Astrocyte (in vitro differentiated cells and primary cell): ENCODE measurements at regions not wholly inside any gene's neighbourhood (a gene's known extent, or its start where the extent isn't known, plus 50 kb on each side); places are given as distances from the start of the nearest gene placed in this dataset.
"Not testable (repeated sequence)": the region's sequence is repeated elsewhere in the genome, so short reads cannot be mapped to it uniquely, and the experiment has no call there.

Experiments used
- DNase-seq: peaks from one replicate; pipeline ENCODE4 v3.0.0-alpha.2; 2010; ENCODE audit warnings: low read depth
- FAIRE-seq: peaks from 2 replicates; lab custom pipeline; 2011; peaks lifted over from hg19 to GRCh38; lab: Jason Lieb, UNC
- H2AFZ ChIP-seq: 2 replicates; pipeline ENCODE4 v1.6.0; 2012; ENCODE audit warnings: low read depth, low read length, inconsistent platforms
- H3K27ac ChIP-seq: 2 replicates; pipeline ENCODE4 v1.5.1; 2011; ENCODE audit warnings: low read depth, low read length, inconsistent platforms
- H3K27me3 ChIP-seq: 2 replicates; pipeline ENCODE4 v1.6.0; 2011; ENCODE audit warnings: low read length, inconsistent platforms; ENCODE audit not compliant: insufficient read depth
- H3K36me3 ChIP-seq: 2 replicates; pipeline ENCODE4 v1.5.1; 2011; ENCODE audit warnings: low read length, inconsistent platforms; ENCODE audit not compliant: insufficient read depth
- H3K4me1 ChIP-seq: 2 replicates; pipeline ENCODE4 v1.5.1; 2011; ENCODE audit warnings: low read length, inconsistent platforms; ENCODE audit not compliant: insufficient read depth
- H3K4me2 ChIP-seq: 2 replicates; pipeline ENCODE4 v1.6.0; 2012; ENCODE audit warnings: low read length, inconsistent platforms
- H3K4me3 ChIP-seq: 2 replicates; pipeline ENCODE4 v1.5.1; 2011; ENCODE audit warnings: low read depth, mild to moderate bottlenecking, low read length, inconsistent platforms; ENCODE audit not compliant: insufficient read depth
- H3K79me2 ChIP-seq: 2 replicates; pipeline ENCODE4 v1.6.0; 2012; ENCODE audit warnings: mild to moderate bottlenecking, low read length, inconsistent platforms; ENCODE audit not compliant: insufficient read depth
- H3K9ac ChIP-seq: 2 replicates; pipeline ENCODE4 v1.6.0; 2012; ENCODE audit warnings: mild to moderate bottlenecking, low read length, inconsistent platforms
- H3K9me3 ChIP-seq: 2 replicates; pipeline ENCODE4 v1.5.1; 2012; ENCODE audit warnings: low read depth, mild to moderate bottlenecking, low read length, inconsistent platforms; ENCODE audit not compliant: insufficient read depth
- H4K20me1 ChIP-seq: 2 replicates; pipeline ENCODE4 v1.6.0; 2012; ENCODE audit warnings: low read length, inconsistent platforms; ENCODE audit not compliant: insufficient read depth
- H3K27ac Mint-ChIP-seq: one replicate; pipeline ENCODE4 v1.8.0; 2021; ENCODE audit warnings: mild to moderate bottlenecking, mixed read lengths; ENCODE audit not compliant: unreplicated experiment
- H3K27me3 Mint-ChIP-seq: one replicate; pipeline ENCODE4 v1.8.0; 2021; ENCODE audit warnings: low read depth, mixed read lengths; ENCODE audit not compliant: unreplicated experiment
- H3K36me3 Mint-ChIP-seq: one replicate; pipeline ENCODE4 v1.8.0; 2021; ENCODE audit warnings: low read depth, mixed read lengths; ENCODE audit not compliant: unreplicated experiment
- H3K4me1 Mint-ChIP-seq: one replicate; pipeline ENCODE4 v1.8.0; 2021; ENCODE audit warnings: low read depth, mixed read lengths; ENCODE audit not compliant: unreplicated experiment
- H3K4me3 Mint-ChIP-seq: one replicate; pipeline ENCODE4 v1.8.0; 2021; ENCODE audit warnings: mild to moderate bottlenecking, moderate library complexity, mixed read lengths; ENCODE audit not compliant: unreplicated experiment
- H3K9me3 Mint-ChIP-seq: one replicate; pipeline ENCODE4 v1.8.0; 2021; ENCODE audit warnings: mild to moderate bottlenecking, mixed read lengths; ENCODE audit not compliant: unreplicated experiment
- EZH2 ChIP-seq: IDR thresholded peaks from 2 replicates; pipeline ENCODE4 v1.6.1; 2012; ENCODE audit warnings: mild to moderate bottlenecking, low read length, inconsistent platforms; ENCODE audit not compliant: insufficient read depth
- TF ChIP-seq, protein P1 (sequence below): IDR thresholded peaks from 2 replicates; pipeline ENCODE4 v1.5.1; 2011; ENCODE audit warnings: low read depth, mild to moderate bottlenecking, inconsistent platforms, low read length, moderate library complexity; ENCODE audit not compliant: insufficient read depth

DNA sequence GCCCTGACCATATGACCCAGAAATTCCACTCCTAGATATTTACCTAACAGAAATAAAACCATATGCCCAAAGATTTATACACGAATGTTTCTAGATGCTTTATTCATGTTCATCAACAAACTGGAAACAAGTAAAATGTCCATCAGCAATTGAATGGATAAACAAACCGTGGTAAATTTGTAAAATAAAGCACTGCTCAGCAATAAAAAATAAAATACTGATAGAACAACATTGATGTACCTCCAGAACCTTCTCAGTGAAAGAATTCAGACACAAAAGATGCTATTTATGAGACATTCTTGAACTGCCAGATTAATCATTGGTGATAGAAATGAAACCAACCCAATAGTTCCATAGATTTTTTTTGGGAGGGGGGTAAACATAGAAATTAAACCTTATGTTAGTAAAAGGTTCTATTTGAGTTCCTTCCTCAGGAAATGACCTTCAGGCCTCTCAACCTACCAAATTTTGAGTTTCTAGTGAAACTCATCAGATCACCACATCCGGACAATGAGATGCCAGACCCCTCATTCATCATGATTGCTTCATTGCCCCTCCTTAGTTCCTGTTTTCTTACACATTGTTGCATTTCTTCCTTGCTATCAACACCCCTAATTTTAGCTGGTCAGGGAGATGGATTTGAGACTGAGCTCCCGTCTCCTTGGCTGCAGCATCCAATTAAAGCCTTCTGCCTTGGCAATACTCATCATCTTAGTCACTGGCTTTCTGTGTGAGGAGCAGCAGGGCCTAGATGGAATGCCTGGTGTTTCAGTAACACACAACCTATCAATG is 203.5 kb downstream of the LPIN1 start:
- no peak overlapping the region for H2AFZ ChIP-seq

DNA sequence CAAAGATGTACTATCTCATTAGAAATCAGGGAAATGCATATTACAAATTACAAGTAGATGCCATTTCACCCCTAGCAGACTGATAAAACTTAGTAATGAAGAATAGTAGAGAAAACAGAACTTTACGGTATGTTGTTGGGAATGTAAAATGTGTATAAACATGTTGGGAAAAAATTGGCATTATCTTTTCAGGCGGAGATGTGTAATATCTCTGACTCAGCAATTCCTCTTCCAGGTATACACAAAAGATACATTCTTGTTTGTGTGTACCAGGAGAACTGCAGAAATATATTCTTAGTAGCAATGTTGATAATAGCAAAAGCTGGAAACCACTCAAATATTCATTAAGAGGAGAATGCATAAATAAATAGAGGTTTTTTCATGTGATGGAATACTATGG is 204.5 kb downstream of the LPIN1 start:
- Histone ChIP-seq H3K27ac (no peak overlapping the region), H3K9ac (no peak overlapping the region), H3K79me2 (no peaks in the 10 kb centered on the region), H3K36me3 (no peaks in the 10 kb centered on the region), H2AFZ (no peak overlapping the region), H3K27me3 (peaks cover 3% of the 10 kb centered on the region), H3K4me2 (no peak overlapping the region), H3K4me3 (no peak overlapping the region), H4K20me1 (no peaks in the 10 kb centered on the region), H3K4me1 (no peaks in the 10 kb centered on the region), H3K9me3 (no peaks in the 10 kb centered on the region)
- no peak for FAIRE-seq
- H3K27ac Mint-ChIP-seq: no peak overlapping the region
- TF ChIP-seq EZH2: no peak
- TF ChIP-seq, protein P1, sequence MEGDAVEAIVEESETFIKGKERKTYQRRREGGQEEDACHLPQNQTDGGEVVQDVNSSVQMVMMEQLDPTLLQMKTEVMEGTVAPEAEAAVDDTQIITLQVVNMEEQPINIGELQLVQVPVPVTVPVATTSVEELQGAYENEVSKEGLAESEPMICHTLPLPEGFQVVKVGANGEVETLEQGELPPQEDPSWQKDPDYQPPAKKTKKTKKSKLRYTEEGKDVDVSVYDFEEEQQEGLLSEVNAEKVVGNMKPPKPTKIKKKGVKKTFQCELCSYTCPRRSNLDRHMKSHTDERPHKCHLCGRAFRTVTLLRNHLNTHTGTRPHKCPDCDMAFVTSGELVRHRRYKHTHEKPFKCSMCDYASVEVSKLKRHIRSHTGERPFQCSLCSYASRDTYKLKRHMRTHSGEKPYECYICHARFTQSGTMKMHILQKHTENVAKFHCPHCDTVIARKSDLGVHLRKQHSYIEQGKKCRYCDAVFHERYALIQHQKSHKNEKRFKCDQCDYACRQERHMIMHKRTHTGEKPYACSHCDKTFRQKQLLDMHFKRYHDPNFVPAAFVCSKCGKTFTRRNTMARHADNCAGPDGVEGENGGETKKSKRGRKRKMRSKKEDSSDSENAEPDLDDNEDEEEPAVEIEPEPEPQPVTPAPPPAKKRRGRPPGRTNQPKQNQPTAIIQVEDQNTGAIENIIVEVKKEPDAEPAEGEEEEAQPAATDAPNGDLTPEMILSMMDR: no peak
- H3K36me3 Mint-ChIP-seq: no peaks in the 10 kb centered on the region
- DNase-seq: no peak
- H3K9me3 Mint-ChIP-seq: no peaks in the 10 kb centered on the region
- no peak overlapping the region for H3K4me3 Mint-ChIP-seq
- H3K4me1 Mint-ChIP-seq: no peaks in the 10 kb centered on the region
- H3K27me3 Mint-ChIP-seq: peaks cover 17% of the 10 kb centered on the region

More for the DNA sequence above, 203.5 kb downstream of the LPIN1 start:
- no peak for FAIRE-seq
- no peaks in the 10 kb centered on the region for H4K20me1 ChIP-seq
- no peak overlapping the region for H3K27ac ChIP-seq
- no peak overlapping the region for H3K9ac ChIP-seq
- no peaks in the 10 kb centered on the region for H3K4me1 Mint-ChIP-seq
- no peaks in the 10 kb centered on the region for H3K9me3 Mint-ChIP-seq
- H3K36me3 Mint-ChIP-seq: no peaks in the 10 kb centered on the region
- no peaks in the 10 kb centered on the region for H3K36me3 ChIP-seq
- H3K4me2 ChIP-seq: no peak overlapping the region
- H3K4me3 Mint-ChIP-seq: no peak overlapping the region
- DNase-seq: no peak
- no peaks in the 10 kb centered on the region for H3K4me1 ChIP-seq
- H3K27ac Mint-ChIP-seq: no peak overlapping the region
- H3K27me3 ChIP-seq: peaks cover under 1% of the 10 kb centered on the region
- no peak overlapping the region for H3K4me3 ChIP-seq
- no peak for TF ChIP-seq EZH2
- TF ChIP-seq, protein P1: no peak
- peaks cover 8% of the 10 kb centered on the region for H3K27me3 Mint-ChIP-seq
- H3K79me2 ChIP-seq: no peaks in the 10 kb centered on the region
- H3K9me3 ChIP-seq: no peaks in the 10 kb centered on the region

DNA sequence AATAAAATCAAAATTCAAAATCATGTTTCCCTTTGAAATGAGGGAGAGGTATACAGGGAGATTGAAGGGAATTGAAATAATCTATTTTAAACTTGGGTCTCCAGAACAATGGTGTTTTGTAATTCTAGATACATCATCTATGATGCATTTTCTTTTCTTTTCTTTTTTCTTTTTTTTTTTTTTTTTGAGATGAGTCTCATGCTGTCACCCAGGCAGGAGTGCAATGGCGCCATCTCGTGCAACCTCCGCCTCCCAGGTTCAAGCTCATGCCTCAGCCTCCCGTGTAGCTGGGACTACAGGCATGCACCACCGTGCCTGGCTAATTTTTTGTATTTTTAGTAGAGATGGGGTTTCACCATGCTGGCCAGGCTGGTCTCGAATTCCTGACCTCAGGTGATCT is 205.1 kb downstream of the LPIN1 start:
- H3K9me3 ChIP-seq, H3K27me3 ChIP-seq, H4K20me1 ChIP-seq, H3K79me2 ChIP-seq, DNase-seq, H3K9ac ChIP-seq, H2AFZ ChIP-seq, H3K4me2 ChIP-seq, H3K4me1 Mint-ChIP-seq, H3K4me3 ChIP-seq, FAIRE-seq, H3K9me3 Mint-ChIP-seq, H3K4me1 ChIP-seq, H3K36me3 Mint-ChIP-seq, H3K4me3 Mint-ChIP-seq, H3K36me3 ChIP-seq, H3K27ac ChIP-seq, H3K27ac Mint-ChIP-seq: not testable (repeated sequence)
- H3K27me3 Mint-ChIP-seq: peaks cover 20% of the 10 kb centered on the region
